Loucy (cell line): ENCODE measurements at regions not wholly inside any gene's neighbourhood (a gene's known extent, or its start where the extent isn't known, plus 50 kb on each side); places are given as distances from the start of the nearest gene placed in this dataset.

ENCODE experiments used
- H2AFZ ChIP-seq: fragments of 200-600 bp; sonication (generic); 2 replicates; pipeline ENCODE4 v1.6.0; 2016; ENCODE audit warnings: antibody characterized with exemption, mild to moderate bottlenecking, low read length, moderate library complexity
- H3F3A ChIP-seq: fragments of 200-600 bp; 2 replicates; pipeline ENCODE4 v1.6.0; 2016; ENCODE audit warnings: antibody characterized with exemption, low read depth, mild to moderate bottlenecking
- H3K27me3 ChIP-seq: fragments of 200-600 bp; sonication (generic); 2 replicates; pipeline ENCODE4 v1.6.1; 2014; ENCODE audit warnings: low read length, mild to moderate bottlenecking; ENCODE audit not compliant: insufficient read depth, poor library complexity, severe bottlenecking
- H3K36me3 ChIP-seq: fragments of 200-600 bp; sonication (generic); 2 replicates; pipeline ENCODE4 v1.6.1; 2016; ENCODE audit warnings: low read length; ENCODE audit not compliant: insufficient read depth
- H3K4me1 ChIP-seq: fragments of 200-600 bp; sonication (generic); 2 replicates; pipeline ENCODE4 v1.5.1; 2014; ENCODE audit warnings: low read length, mild to moderate bottlenecking; ENCODE audit not compliant: insufficient read depth, poor library complexity, severe bottlenecking
- H3K4me2 ChIP-seq: fragments of 200-600 bp; sonication (generic); 2 replicates; pipeline ENCODE4 v1.6.0; 2014; ENCODE audit warnings: antibody characterized with exemption, low read length, low read depth, mild to moderate bottlenecking; ENCODE audit not compliant: poor library complexity, severe bottlenecking
- H3K4me3 ChIP-seq: fragments of 200-600 bp; sonication (generic); 2 replicates; pipeline ENCODE4 v1.5.1; 2014; ENCODE audit warnings: low read length, mild to moderate bottlenecking, mixed read lengths; ENCODE audit not compliant: poor library complexity, severe bottlenecking
- H3K79me2 ChIP-seq: fragments of 200-600 bp; sonication (generic); 2 replicates; pipeline ENCODE4 v1.6.1; 2014; ENCODE audit warnings: low read length; ENCODE audit not compliant: insufficient read depth
- H3K9ac ChIP-seq: fragments of 200-600 bp; sonication (generic); 2 replicates; pipeline ENCODE4 v1.6.0; 2014; ENCODE audit warnings: mild to moderate bottlenecking, low read depth, low read length, moderate library complexity; ENCODE audit not compliant: poor library complexity, severe bottlenecking
- H3K9me2 ChIP-seq: fragments of 200-600 bp; sonication (generic); replicated peaks from 2 replicates; pipeline ENCODE4 v1.6.1; 2016; ENCODE audit warnings: low read depth, low read length, mixed read lengths
- H3K9me3 ChIP-seq: fragments of 200-600 bp; sonication (generic); 2 replicates; pipeline ENCODE4 v1.6.1; 2014; ENCODE audit warnings: mild to moderate bottlenecking, antibody characterized with exemption, low read length, low read depth; ENCODE audit not compliant: insufficient read depth
- H4K20me1 ChIP-seq: fragments of 200-600 bp; sonication (generic); 2 replicates; pipeline ENCODE4 v1.6.0; 2014; ENCODE audit warnings: antibody characterized with exemption, low read length, mild to moderate bottlenecking; ENCODE audit not compliant: insufficient read depth, poor library complexity, severe bottlenecking
- EZH2phosphoT487 ChIP-seq: fragments of 200-600 bp; IDR thresholded peaks from 2 replicates; pipeline ENCODE4 v1.6.1; 2018; ENCODE audit warnings: antibody characterized with exemption, mild to moderate bottlenecking, moderate library complexity, borderline replicate concordance
- TF ChIP-seq, protein P1 (sequence below): fragments of 200-600 bp; sonication (generic); conservative IDR thresholded peaks from 2 replicates; pipeline ENCODE4 v1.5.1; 2014; ENCODE audit warnings: mild to moderate bottlenecking, antibody characterized with exemption, low read length

DNA sequence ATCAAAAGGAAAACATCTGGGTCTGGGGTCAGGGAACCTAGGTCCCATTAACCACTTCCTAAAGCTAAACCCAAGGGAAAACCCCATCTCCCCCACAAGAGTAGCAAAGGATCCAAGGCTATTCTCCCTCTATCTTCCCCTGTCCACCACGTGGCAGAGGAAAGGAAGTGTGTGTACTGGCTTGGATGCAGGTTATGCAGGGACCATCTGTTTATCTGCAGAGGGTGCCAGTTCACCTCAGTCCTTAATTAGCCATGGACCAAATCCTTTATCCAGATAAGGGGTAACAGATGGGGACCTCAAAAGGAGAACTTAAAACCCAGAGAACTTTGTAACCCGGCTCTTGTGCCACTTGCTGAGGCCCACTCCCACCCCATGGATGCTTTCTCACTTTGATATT lies 135.3 kb downstream of the ZNF518B start:
- Histone ChIP-seq H3K9me2 (no peaks in the 10 kb centered on the region), H3F3A (no peaks in the 10 kb centered on the region), H3K9me3 (no peaks in the 10 kb centered on the region), H3K27me3 (no peaks in the 10 kb centered on the region), H3K4me1 (no peaks in the 10 kb centered on the region), H4K20me1 (no peaks in the 10 kb centered on the region), H3K79me2 (no peaks in the 10 kb centered on the region), H2AFZ (no peak overlapping the region), H3K4me2 (no peak overlapping the region), H3K9ac (no peak overlapping the region), H3K4me3 (no peak overlapping the region), H3K36me3 (no peaks in the 10 kb centered on the region)
- no peak for TF ChIP-seq EZH2phosphoT487
- TF ChIP-seq, protein P1, sequence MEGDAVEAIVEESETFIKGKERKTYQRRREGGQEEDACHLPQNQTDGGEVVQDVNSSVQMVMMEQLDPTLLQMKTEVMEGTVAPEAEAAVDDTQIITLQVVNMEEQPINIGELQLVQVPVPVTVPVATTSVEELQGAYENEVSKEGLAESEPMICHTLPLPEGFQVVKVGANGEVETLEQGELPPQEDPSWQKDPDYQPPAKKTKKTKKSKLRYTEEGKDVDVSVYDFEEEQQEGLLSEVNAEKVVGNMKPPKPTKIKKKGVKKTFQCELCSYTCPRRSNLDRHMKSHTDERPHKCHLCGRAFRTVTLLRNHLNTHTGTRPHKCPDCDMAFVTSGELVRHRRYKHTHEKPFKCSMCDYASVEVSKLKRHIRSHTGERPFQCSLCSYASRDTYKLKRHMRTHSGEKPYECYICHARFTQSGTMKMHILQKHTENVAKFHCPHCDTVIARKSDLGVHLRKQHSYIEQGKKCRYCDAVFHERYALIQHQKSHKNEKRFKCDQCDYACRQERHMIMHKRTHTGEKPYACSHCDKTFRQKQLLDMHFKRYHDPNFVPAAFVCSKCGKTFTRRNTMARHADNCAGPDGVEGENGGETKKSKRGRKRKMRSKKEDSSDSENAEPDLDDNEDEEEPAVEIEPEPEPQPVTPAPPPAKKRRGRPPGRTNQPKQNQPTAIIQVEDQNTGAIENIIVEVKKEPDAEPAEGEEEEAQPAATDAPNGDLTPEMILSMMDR = no peak

GRCh38 chr4:10320130-10320529 lies 137.1 kb downstream of the ZNF518B start:
- Histone ChIP-seq H3F3A (no peaks in the 10 kb centered on the region), H3K27me3 (no peaks in the 10 kb centered on the region), H3K4me1 (no peaks in the 10 kb centered on the region), H3K79me2 (no peaks in the 10 kb centered on the region), H3K9ac (no peak overlapping the region), H3K9me3 (no peaks in the 10 kb centered on the region), H2AFZ (no peak overlapping the region), H4K20me1 (no peaks in the 10 kb centered on the region), H3K9me2 (no peaks in the 10 kb centered on the region), H3K4me2 (no peak overlapping the region), H3K4me3 (no peak overlapping the region), H3K36me3 (no peaks in the 10 kb centered on the region)
- TF ChIP-seq EZH2phosphoT487 = no peak

DNA sequence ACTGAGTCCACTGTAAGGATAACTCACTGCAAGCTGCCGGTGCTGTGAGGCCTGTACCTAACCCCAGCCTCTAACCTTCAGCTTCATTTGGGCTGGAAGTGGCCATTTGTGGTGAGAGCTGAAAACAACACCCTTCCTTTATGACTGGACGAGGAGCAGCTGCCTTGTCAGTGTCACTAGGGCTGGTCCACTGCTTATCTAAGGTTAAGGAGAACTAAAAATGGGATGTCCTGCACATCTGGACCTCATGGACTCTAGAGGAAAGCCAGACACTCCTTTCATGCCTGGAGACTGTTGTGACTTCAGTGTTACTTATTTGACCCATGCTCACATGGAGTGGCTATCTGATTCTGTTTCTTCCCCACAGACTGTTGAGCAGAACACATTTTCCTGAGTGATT lies 139.9 kb downstream of the ZNF518B start:
- Histone ChIP-seq H4K20me1 (no peaks in the 10 kb centered on the region), H2AFZ (no peak overlapping the region), H3K4me1 (no peaks in the 10 kb centered on the region), H3K4me2 (no peak overlapping the region), H3K9me3 (no peaks in the 10 kb centered on the region), H3K36me3 (no peaks in the 10 kb centered on the region), H3F3A (no peaks in the 10 kb centered on the region), H3K9ac (no peak overlapping the region), H3K4me3 (no peak overlapping the region), H3K79me2 (no peaks in the 10 kb centered on the region), H3K9me2 (no peaks in the 10 kb centered on the region), H3K27me3 (no peaks in the 10 kb centered on the region)
- no peak for TF ChIP-seq EZH2phosphoT487
- TF ChIP-seq, protein P1 = no peak

DNA sequence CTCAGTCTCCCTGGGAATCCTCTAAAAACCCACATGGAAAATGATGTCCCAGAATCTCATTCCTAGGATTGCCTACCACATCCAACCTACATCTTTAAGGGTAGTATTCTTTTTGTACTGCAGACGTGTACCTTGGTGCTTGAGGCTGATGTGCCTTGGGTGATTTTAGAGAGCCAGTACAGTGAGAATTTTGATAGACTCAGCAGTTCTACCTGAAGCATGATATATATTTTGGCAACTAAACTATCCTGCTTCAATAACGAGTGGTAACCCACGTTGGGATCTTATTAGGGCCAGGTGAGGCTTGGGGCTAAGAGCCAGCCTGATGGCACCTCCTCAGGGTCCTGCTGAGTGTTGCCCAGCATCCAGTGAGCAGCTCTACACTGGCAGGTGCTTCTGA lies 140.4 kb downstream of the ZNF518B start:
- H3K27me3 ChIP-seq = no peaks in the 10 kb centered on the region
- H3K4me2 ChIP-seq = no peak overlapping the region
- no peaks in the 10 kb centered on the region for H4K20me1 ChIP-seq
- no peak overlapping the region for H3K4me3 ChIP-seq
- no peaks in the 10 kb centered on the region for H3K4me1 ChIP-seq
- no peaks in the 10 kb centered on the region for H3K9me2 ChIP-seq
- TF ChIP-seq EZH2phosphoT487 = no peak
- TF ChIP-seq, protein P1 = no peak
- no peak overlapping the region for H2AFZ ChIP-seq
- H3K79me2 ChIP-seq = no peaks in the 10 kb centered on the region
- no peaks in the 10 kb centered on the region for H3K9me3 ChIP-seq
- no peaks in the 10 kb centered on the region for H3F3A ChIP-seq
- no peaks in the 10 kb centered on the region for H3K36me3 ChIP-seq
- no peak overlapping the region for H3K9ac ChIP-seq
